ENCODE measurements at regions not wholly inside any gene's neighbourhood (a gene's known extent, or its start where the extent isn't known, plus 50 kb on each side); places are given as distances from the start of the nearest gene placed in this dataset.

DNA sequence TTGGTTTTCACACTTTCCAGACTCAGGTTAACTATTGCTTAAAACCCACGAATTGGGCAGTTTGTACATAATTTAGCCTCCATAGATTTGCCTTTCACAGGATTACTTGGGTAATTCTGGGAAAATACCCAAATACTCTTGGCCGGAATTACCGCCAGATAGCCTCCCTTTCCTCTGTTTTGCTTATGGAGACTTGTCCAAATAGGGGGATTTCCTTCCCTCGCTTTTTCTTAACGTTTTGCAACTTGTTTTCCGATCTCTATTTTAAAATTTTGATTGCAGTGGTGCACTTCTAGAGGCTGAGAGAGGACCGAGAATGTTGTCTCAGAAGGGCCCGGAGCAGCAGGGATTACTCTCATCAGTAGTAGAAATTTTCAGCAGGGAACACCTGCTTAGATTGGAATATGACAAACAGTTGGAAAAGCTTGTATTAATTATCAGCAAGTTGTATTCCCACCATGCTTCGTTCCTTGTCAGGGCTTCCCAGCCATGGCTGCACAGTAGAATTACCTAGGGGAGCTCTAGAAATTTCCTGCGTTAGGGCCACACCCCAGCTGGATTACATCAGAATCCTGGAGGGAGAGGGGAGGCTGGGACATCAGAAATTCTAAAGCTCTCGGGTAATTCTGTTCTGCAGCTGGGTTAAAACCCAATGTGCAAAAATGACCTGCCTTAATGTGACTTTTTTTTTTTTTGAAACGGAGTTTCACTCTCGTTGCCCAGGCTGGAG, 329.1 kb downstream of the SH3GL2 start (continued):
- TF ChIP-seq ZBTB49 (CRISPR knock-in tag; IDR thresholded peaks at IDR 0.05; ENCODE audit: borderline replicate concordance) = no peak
- TF ChIP-seq THAP7 (CRISPR knock-in tag; IDR thresholded peaks at IDR 0.05) = no peak
- no peak for TF ChIP-seq PHF21A (CRISPR knock-in tag; IDR thresholded peaks at IDR 0.05)
- TF ChIP-seq LBX2 (CRISPR knock-in tag; IDR thresholded peaks at IDR 0.05; ENCODE audit: borderline replicate concordance) = no peak
- TF ChIP-seq ZEB1 (IDR thresholded peaks at IDR 0.05; ENCODE audit: insufficient replicate concordance, low read depth) = no peak
- no peak for TF ChIP-seq PAF1 (CRISPR knock-in tag; IDR thresholded peaks at IDR 0.05)
- no peak for TF ChIP-seq ZNF598 (CRISPR knock-in tag; IDR thresholded peaks at IDR 0.05; ENCODE audit: borderline replicate concordance)

DNA sequence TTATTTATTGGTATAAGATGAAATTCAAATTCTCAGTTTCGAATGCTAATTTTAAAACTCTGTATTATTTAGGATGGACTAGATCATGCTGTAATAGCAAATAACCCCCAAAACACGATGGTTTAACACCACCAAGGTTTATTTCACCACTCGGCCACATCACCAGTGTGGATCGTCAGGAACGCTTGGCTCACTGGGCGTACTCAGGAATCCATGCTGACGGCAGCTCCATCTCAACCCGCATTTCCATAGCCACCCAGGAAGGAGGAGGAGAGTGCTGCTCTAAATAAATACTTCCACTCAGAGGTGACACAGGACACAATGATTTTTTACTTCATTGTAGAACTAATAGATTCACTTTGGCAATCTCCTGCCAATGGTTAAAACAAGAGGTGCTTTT, 347.4 kb downstream of the SH3GL2 start:
- ATAC-seq = no peak

More for the DNA sequence above, 347.4 kb downstream of the SH3GL2 start:
- DNase-seq (ENCODE audit: low spot score) (no peak), FAIRE-seq (no peak)
- CTCF ChIA-PET (ENCODE audit: low intra/inter-chr PET ratio, low total read pairs) = no interaction called here
- H3K79me2 ChIP-seq (ENCODE audit: insufficient read depth, low read length) = no peaks in the 10 kb centered on the region
- H2AFZ ChIP-seq (ENCODE audit: low read length) = no peak overlapping the region
- H3K4me1 ChIP-seq (ENCODE audit: insufficient read depth, low read length) = no peaks in the 10 kb centered on the region
- in situ Hi-C loops (cut with HindIII; ENCODE audit: extremely low pct_ligation_motif_present, low pct_unique_long_range_greater_than_20kb) (no loop called here), intact Hi-C loops (cut with micrococcal nuclease; ENCODE audit: unreplicated experiment) (loop anchor here (10.0 kb wide), 1 partner anchor 71 kb away; no protein-coding TSS in a partner anchor)
- no peak overlapping the region for H3K27ac ChIP-seq (ENCODE audit: extremely low read length, insufficient read depth, low read length)
- POLR2A ChIA-PET = no interaction called here
- H3K4me2 ChIP-seq (ENCODE audit: low read depth, low read length) = no peak overlapping the region
- no TSS peak for BruUV-seq (replicated peaks)
- no peaks in the 10 kb centered on the region for H3K27me3 ChIP-seq (ENCODE audit: control insufficient read depth in 1 of 2, insufficient read depth in 2 of 2, low read length in 2 of 2)
- no peaks in the 10 kb centered on the region for H4K20me1 ChIP-seq (ENCODE audit: insufficient read depth, low read length)
- WGBS (ENCODE audit: low lambda C conversion rate) = 35% methylated on average over 8 of the region's 8 CpGs
- no peak overlapping the region for H3K4me3 ChIP-seq (replicated peaks in 1 of 3; ENCODE audit: insufficient read depth in 1 of 3, low read depth in 2 of 3, low read length in 3 of 3)
- no peaks in the 10 kb centered on the region for H3K36me3 ChIP-seq (replicated peaks in 1 of 2; ENCODE audit: control insufficient read depth in 1 of 2, insufficient read depth in 2 of 2, low read length in 2 of 2)
- TF ChIP-seq, protein P1, sequence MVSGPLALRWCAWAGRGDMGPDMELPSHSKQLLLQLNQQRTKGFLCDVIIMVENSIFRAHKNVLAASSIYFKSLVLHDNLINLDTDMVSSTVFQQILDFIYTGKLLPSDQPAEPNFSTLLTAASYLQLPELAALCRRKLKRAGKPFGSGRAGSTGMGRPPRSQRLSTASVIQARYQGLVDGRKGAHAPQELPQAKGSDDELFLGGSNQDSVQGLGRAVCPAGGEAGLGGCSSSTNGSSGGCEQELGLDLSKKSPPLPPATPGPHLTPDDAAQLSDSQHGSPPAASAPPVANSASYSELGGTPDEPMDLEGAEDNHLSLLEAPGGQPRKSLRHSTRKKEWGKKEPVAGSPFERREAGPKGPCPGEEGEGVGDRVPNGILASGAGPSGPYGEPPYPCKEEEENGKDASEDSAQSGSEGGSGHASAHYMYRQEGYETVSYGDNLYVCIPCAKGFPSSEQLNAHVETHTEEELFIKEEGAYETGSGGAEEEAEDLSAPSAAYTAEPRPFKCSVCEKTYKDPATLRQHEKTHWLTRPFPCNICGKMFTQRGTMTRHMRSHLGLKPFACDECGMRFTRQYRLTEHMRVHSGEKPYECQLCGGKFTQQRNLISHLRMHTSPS (CRISPR knock-in tag; IDR thresholded peaks at IDR 0.05; ENCODE audit: low read depth) = no peak
- TF ChIP-seq ZNF414 (CRISPR knock-in tag; IDR thresholded peaks at IDR 0.05) = no peak
- TF ChIP-seq ZNF335 (CRISPR knock-in tag; IDR thresholded peaks at IDR 0.05) = no peak
- TF ChIP-seq TOE1 (CRISPR knock-in tag; IDR thresholded peaks at IDR 0.05) = no peak
- TF ChIP-seq SRY (CRISPR knock-in tag; IDR thresholded peaks at IDR 0.05) = no peak
- TF ChIP-seq GABPA (IDR thresholded peaks at IDR 0.05; ENCODE audit: low read depth, low read length) = no peak
- no peak for TF ChIP-seq GABPA (CRISPR knock-in tag; IDR thresholded peaks at IDR 0.05; ENCODE audit: low read depth)
- TF ChIP-seq ZNF597 (CRISPR knock-in tag; IDR thresholded peaks at IDR 0.05) = no peak
- TF ChIP-seq SRSF4 (IDR thresholded peaks at IDR 0.05; ENCODE audit: low read depth, low read length, poor library complexity, severe bottlenecking) = no peak
- no peak for TF ChIP-seq SRF (IDR thresholded peaks at IDR 0.05; ENCODE audit: low read depth, low read length)
- H3K9me3 ChIP-seq (ENCODE audit: low read length) = no peaks in the 10 kb centered on the region
- no peak overlapping the region for H3K9ac ChIP-seq (ENCODE audit: insufficient read depth, low read depth, low read length)

Data from HepG2 (cell line).